ENCODE measurements at regions not wholly inside any gene's neighbourhood (a gene's known extent, or its start where the extent isn't known, plus 50 kb on each side); places are given as distances from the start of the nearest gene placed in this dataset.

DNA sequence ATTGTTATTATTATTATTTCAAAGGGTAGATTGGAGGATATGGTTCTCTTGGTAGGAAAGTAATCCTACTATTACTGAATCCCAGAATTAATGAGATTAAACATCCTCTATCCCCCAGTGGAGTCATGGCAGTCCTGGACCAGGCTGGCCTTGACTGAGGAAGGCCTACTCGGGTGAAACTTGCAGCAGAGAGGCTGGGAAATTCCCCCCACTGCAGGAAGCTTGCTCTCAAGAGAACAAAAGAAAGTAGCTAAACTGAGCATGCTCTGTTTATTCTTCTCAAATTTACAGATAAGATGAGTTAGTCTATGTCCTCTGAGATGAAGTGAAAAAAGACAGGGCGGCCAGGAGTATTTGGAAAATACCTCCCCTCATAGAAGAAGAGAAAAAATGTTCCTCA lies 233.9 kb upstream of the RPS23 start (continued):
- TF ChIP-seq, protein P1, sequence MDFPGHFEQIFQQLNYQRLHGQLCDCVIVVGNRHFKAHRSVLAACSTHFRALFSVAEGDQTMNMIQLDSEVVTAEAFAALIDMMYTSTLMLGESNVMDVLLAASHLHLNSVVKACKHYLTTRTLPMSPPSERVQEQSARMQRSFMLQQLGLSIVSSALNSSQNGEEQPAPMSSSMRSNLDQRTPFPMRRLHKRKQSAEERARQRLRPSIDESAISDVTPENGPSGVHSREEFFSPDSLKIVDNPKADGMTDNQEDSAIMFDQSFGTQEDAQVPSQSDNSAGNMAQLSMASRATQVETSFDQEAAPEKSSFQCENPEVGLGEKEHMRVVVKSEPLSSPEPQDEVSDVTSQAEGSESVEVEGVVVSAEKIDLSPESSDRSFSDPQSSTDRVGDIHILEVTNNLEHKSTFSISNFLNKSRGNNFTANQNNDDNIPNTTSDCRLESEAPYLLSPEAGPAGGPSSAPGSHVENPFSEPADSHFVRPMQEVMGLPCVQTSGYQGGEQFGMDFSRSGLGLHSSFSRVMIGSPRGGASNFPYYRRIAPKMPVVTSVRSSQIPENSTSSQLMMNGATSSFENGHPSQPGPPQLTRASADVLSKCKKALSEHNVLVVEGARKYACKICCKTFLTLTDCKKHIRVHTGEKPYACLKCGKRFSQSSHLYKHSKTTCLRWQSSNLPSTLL (IDR thresholded peaks at IDR 0.05) = no peak
- TF ChIP-seq PURB (CRISPR knock-in tag; IDR thresholded peaks at IDR 0.05; ENCODE audit: low read depth) = no peak
- no peak for TF ChIP-seq SIN3B (IDR thresholded peaks at IDR 0.05; ENCODE audit: low read depth)
- TF ChIP-seq, protein P2, sequence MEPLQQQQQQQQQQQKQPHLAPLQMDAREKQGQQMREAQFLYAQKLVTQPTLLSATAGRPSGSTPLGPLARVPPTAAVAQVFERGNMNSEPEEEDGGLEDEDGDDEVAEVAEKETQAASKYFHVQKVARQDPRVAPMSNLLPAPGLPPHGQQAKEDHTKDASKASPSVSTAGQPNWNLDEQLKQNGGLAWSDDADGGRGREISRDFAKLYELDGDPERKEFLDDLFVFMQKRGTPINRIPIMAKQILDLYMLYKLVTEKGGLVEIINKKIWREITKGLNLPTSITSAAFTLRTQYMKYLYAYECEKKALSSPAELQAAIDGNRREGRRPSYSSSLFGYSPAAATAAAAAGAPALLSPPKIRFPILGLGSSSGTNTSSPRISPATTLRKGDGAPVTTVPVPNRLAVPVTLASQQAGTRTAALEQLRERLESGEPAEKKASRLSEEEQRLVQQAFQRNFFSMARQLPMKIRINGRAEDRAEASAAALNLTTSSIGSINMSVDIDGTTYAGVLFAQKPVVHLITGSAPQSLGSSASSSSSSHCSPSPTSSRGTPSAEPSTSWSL (CRISPR knock-in tag; IDR thresholded peaks at IDR 0.05; ENCODE audit: borderline replicate concordance) = no peak
- TF ChIP-seq EHMT2 (IDR thresholded peaks at IDR 0.05) = no peak
- TF ChIP-seq PTBP1 (IDR thresholded peaks at IDR 0.05; ENCODE audit: low read depth, low read length) = no peak
- TF ChIP-seq SLC30A9 (CRISPR knock-in tag; IDR thresholded peaks at IDR 0.05) = no peak
- TF ChIP-seq TBL1XR1 (IDR thresholded peaks at IDR 0.05; ENCODE audit: low read length in 2 of 2) = no peak

DNA sequence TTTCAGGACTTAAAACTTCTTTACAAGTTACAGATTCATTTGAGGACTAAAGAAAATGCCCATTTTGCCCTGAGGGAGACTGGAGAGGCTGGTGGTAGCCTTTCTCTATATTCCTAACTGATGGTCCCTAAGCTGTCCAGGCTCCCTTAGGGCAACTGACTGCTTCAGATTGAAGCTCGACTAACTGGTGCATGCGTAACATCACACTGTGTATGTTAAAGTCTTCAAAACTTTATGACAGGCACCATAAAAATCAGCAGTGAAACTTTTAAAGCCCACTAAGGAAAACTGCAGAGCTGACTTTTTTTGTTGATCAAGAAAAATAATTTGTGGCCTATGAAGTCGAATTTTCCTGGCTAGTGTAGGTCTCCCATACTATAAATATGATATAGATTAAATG lies 233.0 kb upstream of the RPS23 start:
- Histone ChIP-seq H3K4me3 (no peak overlapping the region), H3K9ac (ENCODE audit: insufficient read depth in 1 of 2, low read depth in 2 of 2, low read length in 2 of 2) (no peak overlapping the region), H2AFZ (ENCODE audit: low read depth, low read length) (no peak overlapping the region), H3K4me1 (replicated peaks in 1 of 2; ENCODE audit: control insufficient read depth in 2 of 2, insufficient read depth in 2 of 2, low read length in 2 of 2) (no peaks in the 10 kb centered on the region; a peak in 2 of 5 replicates), H4K20me1 (replicated peaks; ENCODE audit: control insufficient read depth, insufficient read depth, low read length) (no peaks in the 10 kb centered on the region), H3K79me2 (ENCODE audit: control insufficient read depth, insufficient read depth, low read length) (no peaks in the 10 kb centered on the region), H3K4me2 (ENCODE audit: insufficient read depth, low read length) (no peak overlapping the region), H3K27me3 (ENCODE audit: control insufficient read depth in 2 of 2, insufficient read depth in 2 of 2, low read length in 2 of 2) (no peaks in the 10 kb centered on the region), H3K36me3 (ENCODE audit: control insufficient read depth, insufficient read depth, low read length) (no peaks in the 10 kb centered on the region), H3K9me3 (replicated peaks; ENCODE audit: control insufficient read depth, insufficient read depth, low read depth, low read length) (no peaks in the 10 kb centered on the region; the same call in 1 of the 2 replicates), H3K9me1 (ENCODE audit: control insufficient read depth, insufficient read depth, low read length) (no peaks in the 10 kb centered on the region), H3K27ac (ENCODE audit: extremely low read depth, low read depth, low read length) (no peak overlapping the region)
- ATAC-seq = no peak
- in situ Hi-C loops (cut with MboI) = no loop called here
- intact Hi-C loops (cut with micrococcal nuclease) = no loop called here
- DNase-seq (ENCODE audit: extremely low read depth in 1 of 4, low spot score in 3 of 4) = no peak
- FAIRE-seq = no peak
- ChIA-PET POLR2A (interaction anchor here (0.5 kb wide), 1 partner anchor 63 kb away, joined by 3 read pairs; no protein-coding TSS in a partner anchor), CTCF (ENCODE audit: low intra/inter-chr PET ratio) (no interaction called here)
- BruUV-seq (replicated peaks) = no TSS peak
- 28% methylated on average over 3 of the region's 3 CpGs for WGBS (ENCODE audit: insufficient coverage, low coverage, missing lambda C conversion rate)
- TF ChIP-seq TCF3 (CRISPR knock-in tag; IDR thresholded peaks at IDR 0.05) = no peak
- TF ChIP-seq ZNF431 (CRISPR knock-in tag; IDR thresholded peaks at IDR 0.05) = no peak
- TF ChIP-seq PTRF (tag; IDR thresholded peaks at IDR 0.05) = no peak
- TF ChIP-seq NFATC3 (IDR thresholded peaks at IDR 0.05) = no peak
- no peak for TF ChIP-seq MYNN (IDR thresholded peaks at IDR 0.05)
- no peak for TF ChIP-seq MYNN (CRISPR knock-in tag; IDR thresholded peaks at IDR 0.05)
- TF ChIP-seq, protein P3, sequence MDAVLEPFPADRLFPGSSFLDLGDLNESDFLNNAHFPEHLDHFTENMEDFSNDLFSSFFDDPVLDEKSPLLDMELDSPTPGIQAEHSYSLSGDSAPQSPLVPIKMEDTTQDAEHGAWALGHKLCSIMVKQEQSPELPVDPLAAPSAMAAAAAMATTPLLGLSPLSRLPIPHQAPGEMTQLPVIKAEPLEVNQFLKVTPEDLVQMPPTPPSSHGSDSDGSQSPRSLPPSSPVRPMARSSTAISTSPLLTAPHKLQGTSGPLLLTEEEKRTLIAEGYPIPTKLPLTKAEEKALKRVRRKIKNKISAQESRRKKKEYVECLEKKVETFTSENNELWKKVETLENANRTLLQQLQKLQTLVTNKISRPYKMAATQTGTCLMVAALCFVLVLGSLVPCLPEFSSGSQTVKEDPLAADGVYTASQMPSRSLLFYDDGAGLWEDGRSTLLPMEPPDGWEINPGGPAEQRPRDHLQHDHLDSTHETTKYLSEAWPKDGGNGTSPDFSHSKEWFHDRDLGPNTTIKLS (IDR thresholded peaks at IDR 0.05; ENCODE audit: borderline replicate concordance, low read depth) = no peak
- no peak for TF ChIP-seq ZNF445 (CRISPR knock-in tag; IDR thresholded peaks at IDR 0.05; ENCODE audit: low read depth)
- TF ChIP-seq HEY1 (CRISPR knock-in tag; IDR thresholded peaks at IDR 0.05; ENCODE audit: borderline replicate concordance) = no peak
